HG02938 (cell line): ENCODE measurements at regions not wholly inside any gene's neighbourhood (a gene's known extent, or its start where the extent isn't known, plus 50 kb on each side); places are given as distances from the start of the nearest gene placed in this dataset.
"Not testable (repeated sequence)": the region's sequence is repeated elsewhere in the genome, so short reads cannot be mapped to it uniquely, and the experiment has no call there.

Source experiments
- ATAC-seq: cut with Tn5 transposase; IDR thresholded peaks from one replicate; pipeline ENCODE4 v1.9.1; 2021; ENCODE audit warnings: mild to moderate bottlenecking, moderate library complexity; ENCODE audit not compliant: unreplicated experiment

- no peak for ATAC-seq
These were observed 370.2 kb downstream of the SHANK2 start for GRCh38 chr11:70881948-70882715.

- no peak for ATAC-seq
These were observed 369.7 kb downstream of the SHANK2 start for GRCh38 chr11:70882716-70883085.

- ATAC-seq, result no peak
These were observed 368.9 kb downstream of the SHANK2 start for GRCh38 chr11:70883323-70883940.

GRCh38 chr11:70883973-70884623 is 368.3 kb downstream of the SHANK2 start:
- no peak for ATAC-seq

GRCh38 chr11:70885281-70886231 is 366.8 kb downstream of the SHANK2 start:
- no peak for ATAC-seq

- ATAC-seq, result no peak
These were observed 366.1 kb downstream of the SHANK2 start for GRCh38 chr11:70886256-70886655.

GRCh38 chr11:70886676-70887541 is 365.5 kb downstream of the SHANK2 start:
- no peak for ATAC-seq

- ATAC-seq, result no peak
These were observed 364.9 kb downstream of the SHANK2 start for GRCh38 chr11:70887542-70887827.

GRCh38 chr11:70888061-70888460 is 364.3 kb downstream of the SHANK2 start:
- ATAC-seq, result no peak

GRCh38 chr11:70889411-70889810 is 363.0 kb downstream of the SHANK2 start:
- ATAC-seq, result no peak

- ATAC-seq, result no peak
These were observed 360.5 kb downstream of the SHANK2 start for GRCh38 chr11:70891844-70892380.

- ATAC-seq, result no peak
These were observed 359.5 kb downstream of the SHANK2 start for GRCh38 chr11:70892889-70893288.

- no peak for ATAC-seq
These were observed 357.6 kb downstream of the SHANK2 start for GRCh38 chr11:70894566-70895365.

- no peak for ATAC-seq
These were observed 357.1 kb downstream of the SHANK2 start for GRCh38 chr11:70895366-70895670.

- ATAC-seq, result no peak
These were observed 354.9 kb downstream of the SHANK2 start for GRCh38 chr11:70897429-70897828.

- no peak for ATAC-seq
These were observed 352.8 kb downstream of the SHANK2 start for GRCh38 chr11:70899616-70900015.

- ATAC-seq, result no peak
These were observed 351.8 kb downstream of the SHANK2 start for GRCh38 chr11:70900540-70900939.

GRCh38 chr11:70901951-70902521 is 350.3 kb downstream of the SHANK2 start:
- ATAC-seq, result no peak

- ATAC-seq, result not testable (repeated sequence)
These were observed 349.1 kb downstream of the SHANK2 start for GRCh38 chr11:70903229-70903628.
